Peyer's patch (tissue), 4 donors: ENCODE measurements at regions not wholly inside any gene's neighbourhood (a gene's known extent, or its start where the extent isn't known, plus 50 kb on each side); places are given as distances from the start of the nearest gene placed in this dataset.

Experiments used
- DNase-seq, 3 donors: peaks; one replicate each; pipeline ENCODE4 v3.0.0-alpha.2; 2017 to 2019
- H3K27ac ChIP-seq, 4 donors: fragments of 200-600 bp; sonication (generic); one replicate each; pipeline ENCODE4 v1.5.1; 2016 to 2019
- H3K27me3 ChIP-seq, 2 donors: fragments of 200-600 bp; sonication (generic); one replicate each; pipeline ENCODE4 v1.5.1; 2019
- H3K36me3 ChIP-seq, 3 donors: fragments of 200-600 bp; sonication (generic); one replicate each; pipeline ENCODE4 v1.5.1; 2016 to 2019
- H3K4me1 ChIP-seq, 4 donors: fragments of 200-600 bp; sonication (generic); one replicate each; pipeline ENCODE4 v1.5.1; 2016 to 2019
- H3K4me3 ChIP-seq, 4 donors: fragments of 200-600 bp; sonication (generic); 1 replicate in 3 of 4; 2 replicates in 1 of 4; pipeline ENCODE4 v1.5.1; 2016 to 2019; ENCODE audit warnings: mild to moderate bottlenecking in 1 of 4
- H3K9me3 ChIP-seq, 4 donors: fragments of 200-600 bp; sonication (generic); one replicate each; pipeline ENCODE4 v1.5.1; 2016 to 2019; ENCODE audit warnings: mild to moderate bottlenecking in 1 of 4
- CTCF ChIP-seq, 6 experiments: fragments of 450-650 bp in 4 of 6; fragments of 200-600 bp in 2 of 6; sonication (generic) in 1 of 6; IDR thresholded peaks; one replicate each; pipeline ENCODE4 v1.5.1; 2017 to 2019; ENCODE audit warnings: antibody characterized with exemption in 6 of 6, mild to moderate bottlenecking in 3 of 6, moderate library complexity in 1 of 6
- POLR2A ChIP-seq, 2 donors: fragments of 450-650 bp; IDR thresholded peaks; one replicate each; pipeline ENCODE4 v1.5.1; 2017; ENCODE audit warnings: antibody characterized with exemption in 2 of 2, mild to moderate bottlenecking in 2 of 2, moderate library complexity in 2 of 2

- H3K4me1 ChIP-seq: no peaks in the 10 kb centered on the region
- TF ChIP-seq POLR2A (IDR thresholded peaks at IDR 0.05): no peak
- TF ChIP-seq CTCF (IDR thresholded peaks at IDR 0.05): no peak
- H3K9me3 ChIP-seq: no peaks in the 10 kb centered on the region
- H3K27ac ChIP-seq: no peak overlapping the region
- DNase-seq: no peak
- H3K27me3 ChIP-seq: no peaks in the 10 kb centered on the region
- H3K36me3 ChIP-seq: no peaks in the 10 kb centered on the region
- no peak overlapping the region for H3K4me3 ChIP-seq
These were observed 166.9 kb downstream of the PTCSC3 start for GRCh38 chr14:36009643-36010042.

- Histone ChIP-seq H3K4me3 (no peak overlapping the region), H3K36me3 (no peaks in the 10 kb centered on the region), H3K4me1 (no peaks in the 10 kb centered on the region), H3K27me3 (no peaks in the 10 kb centered on the region), H3K27ac (no peak overlapping the region), H3K9me3 (no peaks in the 10 kb centered on the region)
- TF ChIP-seq CTCF (IDR thresholded peaks at IDR 0.05): no peak
- TF ChIP-seq POLR2A (IDR thresholded peaks at IDR 0.05): no peak
- no peak for DNase-seq
These were observed 169.9 kb downstream of the PTCSC3 start for GRCh38 chr14:36006623-36007022.

GRCh38 chr14:36005670-36006069 is 170.9 kb downstream of the PTCSC3 start:
- no peaks in the 10 kb centered on the region for H3K4me1 ChIP-seq
- H3K27me3 ChIP-seq: no peaks in the 10 kb centered on the region
- DNase-seq: no peak
- H3K27ac ChIP-seq: no peak overlapping the region
- no peaks in the 10 kb centered on the region for H3K36me3 ChIP-seq
- H3K9me3 ChIP-seq: no peaks in the 10 kb centered on the region
- no peak overlapping the region for H3K4me3 ChIP-seq
- TF ChIP-seq CTCF (IDR thresholded peaks at IDR 0.05) (no peak), POLR2A (IDR thresholded peaks at IDR 0.05) (no peak)

GRCh38 chr14:36001936-36002335 is 174.6 kb downstream of the PTCSC3 start:
- DNase-seq: no peak
- Histone ChIP-seq H3K9me3 (no peaks in the 10 kb centered on the region), H3K4me3 (no peak overlapping the region), H3K36me3 (no peaks in the 10 kb centered on the region), H3K27me3 (no peaks in the 10 kb centered on the region), H3K4me1 (no peaks in the 10 kb centered on the region), H3K27ac (no peak overlapping the region)
- no peak for TF ChIP-seq POLR2A (IDR thresholded peaks at IDR 0.05)
- no peak for TF ChIP-seq CTCF (IDR thresholded peaks at IDR 0.05)

GRCh38 chr14:35999294-35999693 is 173.2 kb downstream of the BRMS1L start:
- TF ChIP-seq CTCF (IDR thresholded peaks at IDR 0.05) (no peak), POLR2A (IDR thresholded peaks at IDR 0.05) (no peak)

GRCh38 chr14:35998303-35998702 is 172.2 kb downstream of the BRMS1L start:
- no peak for DNase-seq
- H3K4me1 ChIP-seq: no peaks in the 10 kb centered on the region
- H3K27me3 ChIP-seq: no peaks in the 10 kb centered on the region
- H3K27ac ChIP-seq: no peak overlapping the region
- no peak for TF ChIP-seq POLR2A (IDR thresholded peaks at IDR 0.05)
- no peak for TF ChIP-seq CTCF (IDR thresholded peaks at IDR 0.05)
- H3K36me3 ChIP-seq: no peaks in the 10 kb centered on the region
- no peak overlapping the region for H3K4me3 ChIP-seq
- H3K9me3 ChIP-seq: no peaks in the 10 kb centered on the region

More at GRCh38 chr14:35999294-35999693, 173.2 kb downstream of the BRMS1L start:
- H3K36me3 ChIP-seq: no peaks in the 10 kb centered on the region
- no peak overlapping the region for H3K4me3 ChIP-seq
- H3K27ac ChIP-seq: no peak overlapping the region
- DNase-seq: no peak
- no peaks in the 10 kb centered on the region for H3K27me3 ChIP-seq
- no peaks in the 10 kb centered on the region for H3K9me3 ChIP-seq
- no peaks in the 10 kb centered on the region for H3K4me1 ChIP-seq
